ENCODE measurements at regions not wholly inside any gene's neighbourhood (a gene's known extent, or its start where the extent isn't known, plus 50 kb on each side); places are given as distances from the start of the nearest gene placed in this dataset.
"Not testable (repeated sequence)": the region's sequence is repeated elsewhere in the genome, so short reads cannot be mapped to it uniquely, and the experiment has no call there.

- not testable (repeated sequence) for TF ChIP-seq CTCF, POLR2A (IDR thresholded peaks at IDR 0.05)
Measured at GRCh38 chr7:63556223-63556622, 442.4 kb upstream of the ZNF722 start.

Measured in adrenal gland (tissue), 5 donors.